Activated T-helper 2 cell treated with anti-CD3 and anti-CD28 coated beads, Interferon-gamma antibody, Interleukin-2, Interleukin-4, amounts not matched to agents 10 μg/mL and 5 μg/mL and 100 μg/mL, durations not matched to agents 14 hours and 24 hours and 36 hours (primary cell): ENCODE measurements at regions not wholly inside any gene's neighbourhood (a gene's known extent, or its start where the extent isn't known, plus 50 kb on each side); places are given as distances from the start of the nearest gene placed in this dataset.
"Not testable (repeated sequence)": the region's sequence is repeated elsewhere in the genome, so short reads cannot be mapped to it uniquely, and the experiment has no call there.

Experiments
- DNase-seq: peaks from one replicate; pipeline ENCODE4 v3.0.0; 2021; ENCODE audit warnings: low spot score
- H3K27ac Mint-ChIP-seq: one replicate; pipeline ENCODE4 v1.8.0; 2021; ENCODE audit warnings: mixed read lengths
- H3K27me3 Mint-ChIP-seq: one replicate; pipeline ENCODE4 v1.8.0; 2021; ENCODE audit warnings: low read depth, mixed read lengths
- H3K36me3 Mint-ChIP-seq: one replicate; pipeline ENCODE4 v1.8.0; 2021; ENCODE audit warnings: low read depth, mixed read lengths
- H3K4me1 Mint-ChIP-seq: one replicate; pipeline ENCODE4 v1.8.0; 2021; ENCODE audit warnings: low read depth, mixed read lengths
- H3K4me3 Mint-ChIP-seq: one replicate; pipeline ENCODE4 v1.8.0; 2021; ENCODE audit warnings: low read depth, mild to moderate bottlenecking, moderate library complexity, mixed read lengths
- H3K9me3 Mint-ChIP-seq: one replicate; pipeline ENCODE4 v1.8.0; 2021; ENCODE audit warnings: mixed read lengths
- intact Hi-C: fragments of 100-400 bp; cut with micrococcal nuclease; formaldehyde crosslinking; loops from one replicate; pipeline ENCODE4 v1.15.1; 2023

- Mint-ChIP-seq H3K4me1 (peaks cover 6% of the 10 kb centered on the region), H3K9me3 (no peaks in the 10 kb centered on the region), H3K27ac (no peak overlapping the region), H3K27me3 (no peaks in the 10 kb centered on the region), H3K36me3 (no peaks in the 10 kb centered on the region), H3K4me3 (no peak overlapping the region)
- intact Hi-C loops = no loop called here
- no peak for DNase-seq
Observed at GRCh38 chr2:94762600-94762999, 108.6 kb upstream of the TEKT4 start.

DNA sequence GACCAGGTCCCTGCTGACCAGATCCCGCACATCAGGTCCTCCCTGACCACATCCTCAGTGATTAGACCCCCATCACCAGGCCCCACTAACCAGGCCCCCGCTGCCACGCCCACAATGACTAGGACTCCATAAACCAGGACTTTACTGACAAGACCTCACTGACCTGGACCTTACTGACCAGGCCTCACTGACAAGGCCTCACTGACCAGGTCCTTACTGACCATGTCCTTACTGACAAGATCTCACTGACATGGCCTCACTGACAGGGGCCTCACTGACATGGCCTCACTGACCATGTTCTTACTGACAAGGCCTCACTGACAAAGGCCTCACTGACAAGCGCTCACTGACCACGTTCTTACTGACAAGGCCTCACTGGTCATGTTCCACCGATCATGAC lies 107.9 kb upstream of the TEKT4 start:
- Mint-ChIP-seq H3K36me3 (no peaks in the 10 kb centered on the region), H3K4me1 (peaks cover 6% of the 10 kb centered on the region), H3K4me3 (no peak overlapping the region), H3K27ac (no peak overlapping the region), H3K9me3 (no peaks in the 10 kb centered on the region), H3K27me3 (peaks cover 1% of the 10 kb centered on the region)
- no peak for DNase-seq
- intact Hi-C loops = no loop called here

GRCh38 chr2:94764331-94764730 lies 106.9 kb upstream of the TEKT4 start:
- H3K4me3 Mint-ChIP-seq, DNase-seq, intact Hi-C loops, H3K27ac Mint-ChIP-seq, H3K36me3 Mint-ChIP-seq, H3K9me3 Mint-ChIP-seq, H3K27me3 Mint-ChIP-seq, H3K4me1 Mint-ChIP-seq: not testable (repeated sequence)

DNA sequence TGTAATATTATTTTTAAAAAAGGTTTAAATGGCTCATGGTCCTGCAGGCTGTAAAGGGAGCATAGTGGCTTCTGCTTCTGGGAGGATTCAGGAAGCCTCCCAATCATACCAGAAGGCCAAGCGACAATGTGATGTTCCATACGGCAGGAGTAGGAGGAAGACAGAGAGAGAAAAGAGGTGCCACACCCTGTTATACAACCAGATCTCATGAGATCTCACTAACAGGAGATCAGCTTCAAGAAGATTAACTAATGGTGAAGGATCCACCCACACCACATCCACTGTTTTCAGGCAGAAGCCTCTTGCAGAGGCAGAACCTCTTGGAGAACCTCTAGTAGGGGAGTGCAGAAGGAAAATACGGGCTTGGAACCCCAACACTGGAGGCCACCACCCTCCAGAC lies 103.9 kb upstream of the TEKT4 start:
- no peak overlapping the region for H3K4me3 Mint-ChIP-seq
- H3K4me1 Mint-ChIP-seq = peaks cover 6% of the 10 kb centered on the region
- no peak overlapping the region for H3K27ac Mint-ChIP-seq
- peaks cover 1% of the 10 kb centered on the region for H3K27me3 Mint-ChIP-seq
- no peaks in the 10 kb centered on the region for H3K9me3 Mint-ChIP-seq
- intact Hi-C loops = no loop called here
- no peaks in the 10 kb centered on the region for H3K36me3 Mint-ChIP-seq
- no peak for DNase-seq

- peaks cover 1% of the 10 kb centered on the region for H3K27me3 Mint-ChIP-seq
- no peak for DNase-seq
- H3K4me3 Mint-ChIP-seq = no peak overlapping the region
- intact Hi-C loops = no loop called here
- peaks cover 2% of the 10 kb centered on the region for H3K4me1 Mint-ChIP-seq
- H3K9me3 Mint-ChIP-seq = no peaks in the 10 kb centered on the region
- no peak overlapping the region for H3K27ac Mint-ChIP-seq
- H3K36me3 Mint-ChIP-seq = no peaks in the 10 kb centered on the region
Observed at GRCh38 chr2:94769733-94770132, 101.5 kb upstream of the TEKT4 start.

GRCh38 chr2:94774851-94775250 lies 96.4 kb upstream of the TEKT4 start:
- Mint-ChIP-seq H3K4me3 (no peak overlapping the region), H3K4me1 (no peaks in the 10 kb centered on the region), H3K9me3 (no peaks in the 10 kb centered on the region), H3K27ac (no peak overlapping the region), H3K36me3 (no peaks in the 10 kb centered on the region), H3K27me3 (no peaks in the 10 kb centered on the region)
- intact Hi-C loops = no loop called here
- DNase-seq = no peak

DNA sequence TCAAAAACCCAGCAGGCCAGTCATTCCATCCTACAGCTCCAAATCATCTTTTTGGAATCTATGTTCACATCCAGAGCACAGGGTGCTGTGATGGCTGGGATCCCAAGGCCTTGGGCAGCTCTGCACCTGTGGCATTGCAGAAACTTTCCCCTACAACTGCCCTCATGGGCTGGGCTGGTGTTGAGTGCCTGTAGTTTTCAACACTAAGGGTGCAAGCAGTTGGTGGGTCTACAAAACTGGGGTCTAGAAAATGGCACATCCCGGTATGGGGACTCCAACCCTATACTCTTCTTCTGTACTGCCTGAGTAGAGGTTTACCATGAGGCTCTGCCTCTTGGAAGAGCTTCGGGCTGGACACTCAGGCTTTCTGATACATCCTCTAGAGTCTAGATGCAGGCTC lies 95.2 kb upstream of the TEKT4 start:
- no peak for DNase-seq
- H3K36me3 Mint-ChIP-seq = no peaks in the 10 kb centered on the region
- intact Hi-C loops = no loop called here
- H3K27ac Mint-ChIP-seq = no peak overlapping the region
- no peaks in the 10 kb centered on the region for H3K4me1 Mint-ChIP-seq
- H3K9me3 Mint-ChIP-seq = no peaks in the 10 kb centered on the region
- no peaks in the 10 kb centered on the region for H3K27me3 Mint-ChIP-seq
- H3K4me3 Mint-ChIP-seq = no peak overlapping the region

DNA sequence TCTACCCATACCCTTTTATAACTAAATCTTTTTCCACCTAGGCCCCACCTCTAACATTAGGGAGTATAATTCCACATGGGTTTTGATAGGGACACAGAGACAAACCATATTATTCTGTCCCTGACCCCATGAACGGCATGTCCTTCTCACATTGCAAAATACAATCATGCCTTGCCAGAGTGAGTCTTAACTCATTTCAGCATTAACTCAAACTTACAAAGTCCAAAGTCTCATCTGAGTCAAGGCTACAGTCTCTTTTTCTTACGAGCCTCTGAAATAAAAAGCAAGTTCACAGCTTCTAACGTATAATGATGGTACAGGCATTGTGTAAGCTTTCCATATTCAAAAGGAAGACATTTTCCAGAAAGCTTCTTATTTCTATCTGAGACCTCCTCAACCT lies 86.1 kb upstream of the TEKT4 start:
- H3K27ac Mint-ChIP-seq, H3K9me3 Mint-ChIP-seq, H3K4me3 Mint-ChIP-seq, DNase-seq, H3K36me3 Mint-ChIP-seq, intact Hi-C loops, H3K4me1 Mint-ChIP-seq, H3K27me3 Mint-ChIP-seq: not testable (repeated sequence)

GRCh38 chr2:94786424-94786823 lies 84.8 kb upstream of the TEKT4 start:
- H3K9me3 Mint-ChIP-seq, intact Hi-C loops, H3K27me3 Mint-ChIP-seq, H3K36me3 Mint-ChIP-seq, H3K4me3 Mint-ChIP-seq, H3K27ac Mint-ChIP-seq, DNase-seq, H3K4me1 Mint-ChIP-seq: not testable (repeated sequence)

GRCh38 chr2:94790169-94790568 lies 81.1 kb upstream of the TEKT4 start:
- DNase-seq, H3K4me3 Mint-ChIP-seq, intact Hi-C loops, H3K9me3 Mint-ChIP-seq, H3K4me1 Mint-ChIP-seq, H3K27ac Mint-ChIP-seq, H3K27me3 Mint-ChIP-seq, H3K36me3 Mint-ChIP-seq: not testable (repeated sequence)

GRCh38 chr2:94797235-94797634 lies 74.0 kb upstream of the TEKT4 start:
- H3K27me3 Mint-ChIP-seq, intact Hi-C loops, H3K36me3 Mint-ChIP-seq: not testable (repeated sequence)

More at GRCh38 chr2:94797235-94797634, 74.0 kb upstream of the TEKT4 start:
- H3K4me1 Mint-ChIP-seq, H3K27ac Mint-ChIP-seq, DNase-seq, H3K9me3 Mint-ChIP-seq, H3K4me3 Mint-ChIP-seq: not testable (repeated sequence)
